Stimulated activated CD4-positive, alpha-beta T cell treated with anti-CD3 and anti-CD28 coated beads, Interleukin-12 subunit alpha, Interleukin-12 subunit beta, amount 100 ng/mL, for 4 hours (primary cell): ENCODE measurements at regions not wholly inside any gene's neighbourhood (a gene's known extent, or its start where the extent isn't known, plus 50 kb on each side); places are given as distances from the start of the nearest gene placed in this dataset.

Source experiments
- DNase-seq: peaks from one replicate; pipeline ENCODE4 v3.0.0-alpha.2; 2020

DNA sequence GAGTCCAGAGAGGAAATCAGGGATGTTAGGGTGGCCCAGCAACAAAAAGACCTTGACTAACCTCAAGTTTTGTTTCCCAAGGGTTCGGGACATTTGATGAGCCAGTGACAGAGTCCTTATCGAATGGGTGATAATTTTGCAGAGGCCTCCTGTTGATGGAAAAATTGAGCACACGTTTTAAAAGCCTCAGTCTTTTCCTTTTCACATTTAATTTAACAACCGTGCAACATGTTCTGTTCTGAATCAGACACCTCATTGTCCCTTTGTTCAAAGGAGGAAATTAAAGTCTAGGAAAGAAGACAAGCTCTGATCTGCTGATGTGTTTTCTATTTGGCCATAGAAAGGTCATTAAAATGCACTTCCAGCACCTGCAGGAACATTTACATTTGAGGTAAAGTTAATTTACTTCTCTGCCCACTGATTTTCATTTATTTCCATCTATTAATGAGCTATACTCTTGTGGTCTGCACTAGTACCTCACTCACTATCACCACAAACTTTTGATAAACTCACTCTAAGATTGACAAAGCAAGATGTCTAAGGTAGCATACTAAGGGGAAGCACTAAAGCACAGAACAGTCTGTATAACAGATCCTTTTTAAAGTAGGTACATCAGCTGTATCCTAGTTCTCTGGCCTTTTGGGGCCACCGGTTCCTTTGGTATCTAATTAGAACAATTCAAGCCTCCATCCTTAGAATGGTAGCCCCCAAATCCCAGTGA lies 147.0 kb downstream of the RPAP3 start:
- no peak for DNase-seq

DNA sequence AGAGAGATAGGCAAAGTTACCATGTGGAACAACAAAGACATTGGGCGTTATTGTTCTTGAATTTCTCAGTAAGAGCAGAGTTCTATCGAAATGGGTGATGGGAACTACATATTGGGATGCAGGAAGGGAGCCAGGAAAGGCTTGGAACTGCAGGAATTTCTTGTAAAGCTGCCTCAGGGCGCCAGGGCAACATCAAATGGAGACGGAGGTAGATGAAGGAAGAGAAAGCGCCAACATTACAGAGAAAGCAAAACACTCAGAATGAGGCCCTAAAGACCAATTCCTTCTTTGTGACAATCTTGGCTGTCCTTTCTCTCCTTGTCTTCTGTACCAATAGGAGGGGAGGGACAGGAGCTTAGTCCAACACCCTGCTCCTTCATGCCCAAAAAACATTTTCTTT lies 148.4 kb downstream of the RPAP3 start:
- DNase-seq, result no peak

DNA sequence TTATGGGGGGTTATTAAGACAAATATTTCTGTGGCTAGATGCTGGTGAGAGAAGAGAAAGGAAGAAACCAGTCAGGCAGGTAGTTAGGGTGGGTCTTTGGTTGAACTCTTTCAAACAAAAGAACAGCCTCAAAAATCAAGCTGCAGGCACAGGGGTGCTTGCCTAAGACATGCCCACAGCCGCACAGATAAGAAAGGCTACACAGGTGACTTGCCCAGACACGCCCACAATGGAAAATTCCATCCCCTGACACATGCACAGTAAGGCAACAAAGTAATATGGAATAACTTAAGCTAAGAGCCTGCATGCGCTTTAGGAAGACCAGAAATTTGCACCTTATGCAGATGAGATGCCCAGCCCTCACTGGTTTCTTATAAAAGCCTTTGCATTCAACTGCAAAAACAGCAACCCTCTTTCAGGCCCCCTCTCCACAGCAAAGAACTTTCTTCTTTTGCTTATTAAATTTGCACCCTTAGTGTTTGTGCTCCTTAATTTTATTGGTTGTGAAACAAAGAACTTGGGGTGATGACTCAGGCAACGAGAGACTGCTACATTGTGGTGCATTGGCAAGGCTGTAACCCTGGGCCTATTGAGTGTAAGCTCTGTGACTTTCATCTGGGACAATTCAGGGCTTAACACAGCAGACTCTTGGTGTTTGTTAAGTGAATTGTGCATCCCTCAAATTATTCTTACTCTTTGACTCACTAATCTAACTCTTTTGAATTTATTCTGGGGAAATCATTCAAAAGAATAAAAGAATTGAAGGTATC lies 149.4 kb downstream of the RPAP3 start:
- no peak for DNase-seq

DNA sequence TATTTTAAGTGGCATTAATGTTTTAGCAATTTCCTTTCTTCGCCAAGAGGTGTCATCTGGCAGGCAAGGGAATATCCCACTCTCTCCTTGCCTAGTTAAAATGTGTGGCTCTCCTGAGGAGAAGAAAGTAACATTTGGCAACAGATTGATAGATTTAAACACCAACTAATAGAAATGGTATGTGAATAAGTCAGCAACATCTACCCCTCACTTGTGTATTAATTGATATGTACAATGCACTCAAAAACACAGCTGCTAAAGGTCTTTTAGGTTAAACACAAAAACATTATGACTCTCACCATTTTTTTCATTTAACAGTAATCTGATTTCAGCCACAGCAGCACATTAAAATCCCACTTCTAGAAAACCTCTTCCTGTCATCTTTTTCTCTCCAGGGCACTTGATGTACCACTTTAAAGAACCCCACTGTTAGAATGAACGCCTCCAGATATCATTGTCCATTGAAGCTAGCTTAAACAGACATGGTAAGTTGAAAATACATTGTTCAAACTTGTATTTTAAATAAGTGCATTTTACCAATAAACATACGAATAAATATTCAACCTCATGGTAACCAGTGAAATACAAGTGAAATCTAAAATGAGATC lies 151.7 kb downstream of the RPAP3 start:
- DNase-seq, result no peak

DNA sequence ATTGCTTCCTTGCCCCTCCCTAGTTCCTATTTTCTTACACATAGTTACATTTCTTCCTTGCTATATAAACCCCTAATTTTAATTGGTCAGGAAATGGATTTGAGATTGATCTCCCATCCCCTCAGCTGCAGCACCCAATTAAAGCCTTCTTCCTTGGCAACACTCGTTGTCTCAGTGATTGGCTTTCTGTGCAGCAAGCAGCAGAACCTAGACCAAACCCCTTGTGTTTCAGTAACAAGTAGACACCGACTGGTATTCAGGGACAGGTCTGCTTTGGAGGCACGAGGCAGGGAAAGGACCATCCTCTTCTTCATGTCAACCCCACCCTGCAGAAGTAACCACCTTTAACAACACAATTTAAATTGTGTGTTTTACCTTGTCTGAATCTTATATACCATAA lies 152.6 kb downstream of the RPAP3 start:
- DNase-seq, result no peak

DNA sequence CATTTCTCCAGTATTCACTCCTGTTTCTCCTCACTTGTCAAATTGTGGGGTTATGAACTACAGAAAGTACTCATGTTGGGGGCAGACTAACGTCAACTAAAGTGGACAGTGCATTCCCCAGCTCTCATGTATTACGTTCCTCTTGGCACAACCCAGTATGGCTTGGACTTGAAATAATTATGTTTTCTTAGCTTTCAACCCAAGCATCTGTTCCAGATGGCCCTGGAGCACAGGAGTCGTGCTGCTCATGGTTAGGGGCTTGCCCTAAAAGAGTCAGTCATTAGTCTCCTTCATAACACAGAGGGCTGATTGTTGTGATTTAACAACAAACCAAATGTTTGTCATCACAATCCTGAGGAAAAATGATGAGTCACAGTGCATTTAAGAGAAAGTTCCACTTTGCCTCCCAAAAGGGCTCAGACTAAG lies 154.4 kb downstream of the RPAP3 start:
- DNase-seq, result no peak

DNA sequence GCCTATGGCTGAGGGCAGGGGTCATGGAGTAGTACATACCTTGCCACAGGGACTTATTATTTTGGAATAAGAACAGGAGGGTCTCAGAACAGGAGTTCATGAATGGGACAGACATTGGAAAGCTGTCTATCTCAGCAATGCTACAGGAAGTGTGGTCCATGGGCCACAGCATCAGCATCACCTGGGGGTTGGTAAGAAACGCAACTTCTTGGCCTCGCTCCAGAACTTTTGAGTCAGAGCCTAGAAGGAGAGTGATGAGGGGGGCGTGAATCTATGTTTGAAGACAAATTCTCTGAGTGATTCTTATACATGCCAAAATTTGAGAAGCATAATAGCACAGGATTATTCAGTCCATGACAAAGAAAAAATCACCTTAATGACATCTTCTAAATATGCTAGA lies 156.6 kb downstream of the RPAP3 start:
- no peak for DNase-seq

DNA sequence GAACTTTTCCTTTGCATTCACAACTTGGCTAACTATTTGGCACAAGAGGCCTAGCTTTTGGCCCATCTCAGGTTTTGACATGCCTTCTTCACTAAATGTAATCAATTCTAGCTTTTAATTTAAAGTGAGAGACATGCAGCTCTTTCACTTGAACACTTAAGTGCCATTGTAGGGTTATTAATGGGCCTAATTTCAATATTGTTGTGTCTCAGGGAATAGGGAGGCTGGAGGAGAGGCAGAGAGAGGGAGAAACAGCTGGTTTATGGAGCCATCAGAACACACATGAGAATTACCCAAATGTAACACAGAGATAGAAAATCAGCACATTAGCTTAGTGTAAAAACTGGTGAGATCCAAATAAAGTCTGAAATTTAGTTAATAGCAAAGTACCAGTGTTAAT lies 157.4 kb downstream of the RPAP3 start:
- DNase-seq, result no peak

DNA sequence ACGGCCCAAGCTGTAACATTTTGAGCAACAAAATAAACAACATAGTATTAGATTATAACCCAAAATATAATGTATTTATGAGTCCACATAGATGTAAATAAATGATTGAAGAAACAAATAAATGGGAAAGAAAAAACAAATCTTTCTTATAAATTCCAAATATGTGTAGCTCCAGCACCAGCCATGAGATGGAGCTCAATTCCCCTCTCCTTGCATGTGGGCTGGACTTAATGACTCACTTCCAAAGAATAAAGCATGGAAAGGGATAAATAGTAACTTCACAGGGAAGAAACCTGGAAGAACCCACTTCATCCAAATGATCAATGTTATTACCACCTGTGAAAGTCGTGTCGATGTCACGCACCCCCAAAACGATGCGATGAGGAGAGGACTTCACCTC lies 158.8 kb downstream of the RPAP3 start:
- no peak for DNase-seq

DNA sequence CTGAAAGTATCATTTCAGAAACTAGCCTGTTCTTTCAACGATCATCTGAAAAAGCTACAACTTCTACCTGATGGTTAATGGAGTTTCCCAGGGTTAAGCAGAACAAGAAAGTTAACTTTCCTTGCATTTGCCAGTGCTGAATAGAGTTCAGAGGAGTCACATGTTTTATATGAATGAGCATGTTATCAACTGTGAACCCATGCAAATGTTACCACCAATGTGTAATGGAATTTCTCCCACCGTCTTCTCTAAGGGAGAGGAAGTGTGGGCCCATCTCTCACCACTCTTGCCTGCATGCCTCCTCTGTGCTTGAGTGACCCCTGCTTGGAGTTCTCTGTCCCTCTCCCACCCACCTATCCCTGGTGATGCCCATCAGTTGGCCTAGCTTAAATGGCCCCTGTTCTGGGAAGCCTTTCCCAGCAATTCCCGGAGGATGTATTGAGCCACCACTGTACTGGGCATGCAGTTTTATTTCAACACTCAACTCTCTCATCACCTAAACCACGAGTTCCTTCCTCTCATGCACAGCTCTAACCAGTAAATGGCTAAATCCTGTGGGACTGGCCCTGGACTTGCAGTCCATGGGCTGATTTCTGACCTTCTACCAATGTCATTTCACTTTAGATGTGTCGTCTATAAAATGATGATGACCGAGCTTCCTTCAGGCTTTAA lies 159.8 kb downstream of the RPAP3 start:
- DNase-seq, result no peak

DNA sequence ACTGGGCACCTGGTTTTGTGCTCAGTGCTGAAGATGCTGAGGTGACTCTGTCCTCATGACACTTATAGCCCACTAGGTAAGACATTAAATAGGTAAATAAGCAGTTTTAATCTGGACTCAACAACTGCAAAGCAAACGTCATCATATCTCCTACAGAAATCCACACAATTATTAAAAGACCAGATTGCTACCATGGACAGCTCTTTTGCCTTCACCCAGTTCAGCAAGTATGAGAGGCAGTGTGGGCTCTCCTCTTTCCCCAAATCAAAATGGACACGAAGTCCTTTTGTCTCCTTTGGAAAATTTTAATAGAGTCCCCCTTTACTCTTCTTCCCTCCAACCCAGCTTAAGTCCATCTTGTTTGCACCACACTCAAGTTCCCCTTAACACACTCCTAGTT lies 171.1 kb downstream of the RPAP3 start:
- no peak for DNase-seq

DNA sequence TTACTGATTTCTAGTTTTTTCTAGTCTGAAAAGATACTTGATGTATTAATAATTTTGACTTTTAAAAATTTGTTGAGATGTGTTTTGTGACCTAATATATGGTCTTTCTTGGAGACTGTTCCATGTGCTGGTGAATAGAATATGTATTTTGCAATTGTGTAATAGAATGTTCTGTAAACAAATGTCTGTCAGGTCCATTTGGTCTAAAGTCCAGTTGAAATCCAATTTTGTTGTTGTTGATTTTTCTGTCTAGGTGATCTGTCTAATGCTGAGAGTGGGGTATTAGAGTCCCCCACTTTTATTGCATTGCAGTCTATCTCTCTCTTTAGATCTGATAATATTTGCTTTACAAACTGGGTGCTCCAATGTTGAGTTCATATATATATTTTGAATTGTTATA lies 175.8 kb downstream of the RPAP3 start:
- DNase-seq, result no peak

DNA sequence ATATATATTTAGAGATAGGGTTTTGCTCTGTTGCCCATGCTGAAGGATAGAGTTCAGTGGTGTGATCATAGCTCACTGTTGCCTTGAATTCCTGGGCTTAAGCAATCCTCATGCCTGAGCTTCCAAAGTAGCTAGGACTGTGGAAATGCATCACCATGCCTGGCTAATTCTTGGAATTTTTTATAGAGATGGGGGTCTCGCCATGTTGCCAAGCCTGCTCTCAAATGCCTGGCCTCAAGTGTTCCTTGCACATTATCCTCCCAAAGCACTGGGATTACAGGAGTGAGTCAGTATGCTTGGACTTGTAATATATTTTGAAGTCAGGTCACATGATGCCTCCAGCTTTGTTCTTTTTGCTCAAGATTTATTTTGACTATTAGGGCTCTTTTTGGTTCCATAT lies 178.0 kb downstream of the RPAP3 start:
- no peak for DNase-seq

DNA sequence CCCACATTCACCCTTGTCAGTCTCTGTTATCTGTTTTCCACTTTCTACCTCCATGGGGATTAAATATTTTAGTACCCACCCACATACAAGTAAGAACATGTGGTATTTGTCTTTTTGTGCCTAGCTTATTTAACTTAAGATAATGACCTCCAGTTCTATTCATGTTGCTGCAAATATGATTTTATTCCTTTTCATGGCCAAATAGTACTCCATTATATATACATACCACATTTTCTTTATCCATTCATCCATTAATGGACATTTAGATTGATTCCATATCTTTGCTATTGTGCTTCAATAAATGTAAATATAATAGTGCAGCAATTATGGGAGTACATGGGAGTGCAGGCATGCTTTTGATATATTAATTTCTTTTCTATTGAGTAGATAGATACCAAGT lies 185.8 kb downstream of the RPAP3 start:
- no peak for DNase-seq

DNA sequence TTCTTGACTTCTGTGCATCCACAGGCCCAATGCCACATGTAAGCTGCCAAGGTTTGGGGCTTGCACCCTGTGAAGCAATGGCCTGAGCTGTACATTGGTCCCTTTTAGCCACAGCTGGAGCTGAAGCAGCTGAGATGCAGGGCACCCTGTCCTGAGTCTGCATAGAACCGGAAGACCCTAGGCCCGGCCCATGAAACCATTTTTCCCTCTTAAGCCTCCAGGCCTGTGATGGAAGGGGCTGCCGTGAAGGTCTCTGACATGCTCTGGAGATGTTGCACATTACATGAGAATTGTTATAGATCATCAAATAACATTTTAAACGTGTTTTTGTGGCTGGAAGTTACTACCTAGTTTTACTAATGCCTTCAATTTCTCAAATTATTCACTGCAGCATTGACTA lies 188.7 kb downstream of the RPAP3 start:
- DNase-seq, result no peak

DNA sequence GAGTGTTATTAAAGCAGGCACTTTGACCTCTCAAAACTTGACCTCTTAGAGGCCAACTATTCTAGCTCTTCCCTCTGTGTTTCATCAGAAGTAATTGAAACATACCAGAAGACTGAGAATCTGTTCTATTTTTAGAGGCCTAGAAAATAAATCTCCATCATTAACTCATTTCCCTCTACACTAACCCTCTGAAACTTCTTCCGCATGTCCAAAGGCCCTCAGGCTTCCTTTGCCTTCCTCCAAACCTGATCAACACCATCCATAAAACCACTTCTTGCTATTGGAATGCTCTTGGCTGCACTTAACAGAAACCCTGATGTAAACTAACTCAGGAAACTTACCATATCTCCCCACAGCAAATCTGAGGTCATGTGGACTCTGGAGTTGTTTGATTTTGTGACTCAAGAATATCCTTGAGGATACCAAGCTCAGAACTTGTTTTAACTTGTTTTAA lies 196.4 kb downstream of the RPAP3 start:
- no peak for DNase-seq

DNA sequence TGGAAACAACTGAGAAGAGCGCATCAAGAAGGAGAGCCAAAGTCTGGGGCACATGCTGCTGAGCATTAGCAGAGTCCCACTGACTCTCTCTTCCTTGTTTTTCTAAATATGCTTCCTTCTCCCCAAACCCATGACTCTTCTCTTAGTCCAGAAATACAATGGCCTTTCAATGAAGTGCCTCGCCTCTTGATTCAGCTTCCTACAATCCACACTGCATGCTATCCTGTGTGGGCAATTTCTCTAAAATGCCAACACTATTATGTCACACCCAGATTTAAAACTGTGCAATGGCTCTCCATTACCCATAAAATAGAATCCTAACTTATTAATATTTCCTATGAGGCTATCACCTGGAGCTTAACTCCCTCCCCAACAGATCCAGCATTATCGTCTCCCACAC lies 198.6 kb downstream of the RPAP3 start:
- DNase-seq, result no peak

DNA sequence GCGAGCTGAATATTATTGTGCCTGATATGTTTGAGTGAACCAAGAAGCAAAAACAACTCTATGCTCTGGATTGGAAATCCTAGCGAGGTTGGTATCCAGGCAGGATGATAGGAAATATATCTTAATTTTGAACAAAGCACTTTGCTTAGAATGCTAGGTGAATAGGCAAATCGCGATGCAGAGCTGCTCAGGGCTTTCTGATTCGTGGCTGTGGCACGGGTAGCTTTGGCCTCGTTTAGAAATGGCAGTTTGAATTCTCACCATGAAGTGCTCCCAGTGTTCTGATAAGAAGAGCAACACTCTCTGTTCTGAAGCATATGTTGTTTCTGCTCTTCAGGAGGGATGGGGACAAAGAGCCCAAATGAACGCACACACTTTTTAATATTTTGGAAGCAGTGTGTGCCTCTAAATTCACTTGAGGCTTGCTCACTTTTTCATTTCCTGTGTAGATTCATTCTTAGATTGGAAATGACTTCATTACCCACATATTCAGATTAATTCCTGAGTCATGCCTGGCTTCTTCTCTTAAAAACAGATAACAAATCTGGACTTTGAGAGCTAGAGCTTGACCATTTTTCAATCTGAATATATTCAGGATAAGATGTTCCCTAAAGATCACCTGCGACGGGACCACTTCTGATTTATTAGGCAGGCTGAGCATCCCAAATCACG lies 200.9 kb downstream of the RPAP3 start:
- no peak for DNase-seq

DNA sequence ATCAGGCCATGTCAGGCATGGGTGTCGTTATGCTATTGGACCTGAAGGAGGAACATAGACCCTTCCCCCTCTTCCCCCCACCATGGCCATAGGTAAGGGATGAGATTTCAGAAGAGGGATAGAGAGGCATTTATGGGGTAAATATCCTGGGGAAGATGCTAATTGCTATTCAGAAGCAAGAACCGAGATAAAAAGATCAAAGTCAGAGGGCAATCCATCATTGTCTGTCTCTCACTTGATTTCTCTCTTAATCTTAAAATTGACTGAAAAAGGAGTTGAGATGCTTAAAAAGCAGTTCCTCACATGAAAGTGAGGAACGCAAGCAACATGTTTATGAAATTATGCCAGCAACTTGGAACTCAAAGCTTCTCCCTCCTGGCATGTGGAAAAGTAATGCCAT lies 212.0 kb downstream of the RPAP3 start:
- no peak for DNase-seq

DNA sequence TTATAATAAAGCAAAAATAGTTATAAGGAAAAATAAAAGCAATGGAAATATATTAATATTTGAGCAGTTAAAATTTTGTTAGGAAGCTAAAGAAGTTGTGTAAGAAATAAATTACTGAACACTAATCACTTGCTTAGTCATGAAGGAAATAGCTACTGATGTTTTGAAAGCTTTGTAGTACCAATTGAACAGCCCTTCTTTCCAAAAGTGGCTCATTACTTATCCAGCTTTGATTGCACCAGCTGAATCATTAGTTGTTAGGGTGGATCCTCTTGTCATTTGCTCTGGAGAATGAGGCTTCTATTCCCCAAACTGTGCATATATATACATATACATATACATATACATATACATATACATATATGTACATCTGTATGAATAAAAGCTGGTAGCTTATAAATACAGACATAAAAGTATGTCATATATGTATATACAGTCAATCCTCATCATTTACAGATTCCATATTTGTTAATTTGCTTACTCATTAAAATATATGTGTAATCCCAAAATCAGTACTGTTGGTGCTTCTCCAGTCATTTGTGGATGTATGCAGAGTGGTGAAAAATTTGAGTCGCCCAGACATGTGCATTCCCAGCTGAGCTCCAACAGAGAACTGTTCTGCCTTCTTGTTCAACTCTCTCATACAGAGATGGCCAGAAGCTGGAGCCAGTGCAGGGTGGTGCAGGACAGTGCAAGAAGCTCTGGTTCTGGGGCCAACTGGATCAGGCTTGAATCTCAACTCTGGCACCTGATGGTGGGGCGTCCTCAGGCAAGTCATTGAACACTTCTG lies 214.1 kb downstream of the RPAP3 start:
- no peak for DNase-seq

DNA sequence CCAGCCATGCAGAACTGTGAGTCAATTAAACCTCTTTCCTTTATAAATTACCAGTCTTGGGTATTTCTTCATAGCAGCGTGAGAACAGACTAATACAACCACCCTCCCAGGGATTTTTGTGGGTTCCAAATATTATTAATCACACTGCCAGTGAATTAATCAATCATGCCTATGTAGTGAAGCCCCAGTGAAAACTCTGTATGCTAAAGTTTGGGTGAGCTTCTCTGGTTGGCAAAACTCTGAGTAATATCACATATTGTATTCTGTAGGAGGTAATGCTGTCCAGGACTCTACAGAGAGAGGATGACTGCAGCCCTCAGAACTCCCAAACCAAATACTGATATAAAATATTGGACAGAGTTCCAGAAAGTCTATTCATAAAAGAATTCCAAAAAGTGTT lies 216.9 kb downstream of the RPAP3 start:
- DNase-seq, result no peak

DNA sequence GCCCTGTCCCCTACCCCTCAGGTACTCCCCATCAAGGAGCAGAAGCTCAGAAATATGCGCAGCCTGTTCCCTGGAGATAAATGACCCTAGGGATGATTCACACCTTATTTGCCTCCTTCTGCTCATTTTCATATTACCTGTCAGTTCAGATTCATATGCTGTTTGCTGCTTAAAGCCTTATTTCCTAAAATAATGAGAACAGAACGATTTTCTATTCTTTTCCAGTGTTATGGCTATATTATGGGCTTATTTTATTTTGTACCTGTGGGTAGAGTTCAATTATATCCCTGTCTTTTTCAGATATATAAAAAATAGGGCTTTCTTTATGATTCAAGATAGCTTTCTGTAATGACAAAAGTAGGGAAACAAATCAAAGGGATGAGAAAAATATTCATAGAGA lies 224.8 kb downstream of the RPAP3 start:
- no peak for DNase-seq
